ENCODE measurements at regions not wholly inside any gene's neighbourhood (a gene's known extent, or its start where the extent isn't known, plus 50 kb on each side); places are given as distances from the start of the nearest gene placed in this dataset.
"Not testable (repeated sequence)": the region's sequence is repeated elsewhere in the genome, so short reads cannot be mapped to it uniquely, and the experiment has no call there.

- DNase-seq = no peak
Observed at GRCh38 chr6:4367643-4368042, 232.3 kb upstream of the ECI2 start.

- no peak for DNase-seq
Observed at GRCh38 chr6:4366635-4367395, 231.4 kb upstream of the ECI2 start.

GRCh38 chr6:4365686-4366085 is 230.3 kb upstream of the ECI2 start:
- DNase-seq = no peak

- DNase-seq = no peak
Observed at GRCh38 chr6:4364711-4365110, 229.3 kb upstream of the ECI2 start.

- DNase-seq = no peak
Observed at GRCh38 chr6:4364172-4364571, 228.8 kb upstream of the ECI2 start.

GRCh38 chr6:4363656-4364055 is 228.3 kb upstream of the ECI2 start:
- DNase-seq = no peak

- DNase-seq = no peak
Observed at GRCh38 chr6:4362326-4362725, 227.0 kb upstream of the ECI2 start.

- DNase-seq = no peak
Observed at GRCh38 chr6:4360920-4361319, 225.5 kb upstream of the ECI2 start.

- DNase-seq = no peak
Observed at GRCh38 chr6:4359108-4359730, 223.8 kb upstream of the ECI2 start.

GRCh38 chr6:4358414-4359107 is 223.2 kb upstream of the ECI2 start:
- DNase-seq = no peak

- DNase-seq = not testable (repeated sequence)
Observed at GRCh38 chr6:4357660-4358152, 222.3 kb upstream of the ECI2 start.

GRCh38 chr6:4356899-4357659 is 221.7 kb upstream of the ECI2 start:
- DNase-seq = no peak

- no peak for DNase-seq
Observed at GRCh38 chr6:4355241-4355640, 219.9 kb upstream of the ECI2 start.

- no peak for DNase-seq
Observed at GRCh38 chr6:4354181-4354580, 218.8 kb upstream of the ECI2 start.

GRCh38 chr6:4352731-4353130 is 217.4 kb upstream of the ECI2 start:
- no peak for DNase-seq

- DNase-seq = no peak
Observed at GRCh38 chr6:4352322-4352669, 216.9 kb upstream of the ECI2 start.

GRCh38 chr6:4351520-4352321 is 216.3 kb upstream of the ECI2 start:
- DNase-seq = no peak

- DNase-seq = no peak
Observed at GRCh38 chr6:4350567-4351519, 215.5 kb upstream of the ECI2 start.

GRCh38 chr6:4349931-4350330 is 214.6 kb upstream of the ECI2 start:
- DNase-seq = no peak

- no peak for DNase-seq
Observed at GRCh38 chr6:4349323-4349722, 213.9 kb upstream of the ECI2 start.

GRCh38 chr6:4348462-4349112 is 213.2 kb upstream of the ECI2 start:
- DNase-seq = no peak

Measured in activated T-cell treated with anti-CD3 and anti-CD28 coated beads for 4 hours (primary cell).